HL-60 (cell line): ENCODE measurements at regions not wholly inside any gene's neighbourhood (a gene's known extent, or its start where the extent isn't known, plus 50 kb on each side); places are given as distances from the start of the nearest gene placed in this dataset.
"Not testable (repeated sequence)": the region's sequence is repeated elsewhere in the genome, so short reads cannot be mapped to it uniquely, and the experiment has no call there.

ENCODE experiments used
- DNase-seq, 2 experiments: peaks; one replicate each; pipeline ENCODE4 v3.0.0-alpha.2; 2010 to 2020; ENCODE audit warnings: low read depth in 1 of 2, low spot score in 1 of 2
- H3K27ac ChIP-seq: fragments of 250-450 bp; sonication (Bioruptor Pico); replicated peaks from 2 replicates; pipeline ENCODE4 v1.5.1; 2020; ENCODE audit warnings: mild to moderate bottlenecking, moderate library complexity
- H3K27me3 ChIP-seq: fragments of 250-450 bp; sonication (Bioruptor Pico); 2 replicates; pipeline ENCODE4 v1.5.1; 2021; ENCODE audit warnings: mild to moderate bottlenecking, moderate library complexity; ENCODE audit not compliant: insufficient read depth, poor library complexity, severe bottlenecking
- H3K4me3 ChIP-seq: replicated peaks from 2 replicates; pipeline ENCODE4 v1.5.1; 2011; ENCODE audit warnings: mild to moderate bottlenecking, control low read depth, low read length; ENCODE audit not compliant: insufficient read depth
- CTCF ChIP-seq: IDR thresholded peaks from one replicate; pipeline ENCODE4 v1.5.1; 2011; ENCODE audit warnings: low read length, control low read depth, inconsistent platforms; ENCODE audit not compliant: insufficient read depth
- GABPA ChIP-seq: IDR thresholded peaks from 2 replicates; pipeline ENCODE4 v1.6.1; 2012; ENCODE audit warnings: low read depth
- POLR2AphosphoS5 ChIP-seq: IDR thresholded peaks from 2 replicates; pipeline ENCODE4 v1.6.1; 2012; ENCODE audit warnings: low read depth
- REST ChIP-seq: IDR thresholded peaks from 2 replicates; pipeline ENCODE4 v1.6.1; 2012; ENCODE audit warnings: low read depth; ENCODE audit not compliant: insufficient replicate concordance
- SPI1 ChIP-seq: IDR thresholded peaks from 2 replicates; pipeline ENCODE4 v1.6.1; 2012; ENCODE audit warnings: low read depth, mild to moderate bottlenecking, borderline replicate concordance

- DNase-seq, result no peak
- Histone ChIP-seq H3K4me3 (no peak overlapping the region), H3K27ac (no peak overlapping the region), H3K27me3 (no peaks in the 10 kb centered on the region)
- no peak for TF ChIP-seq CTCF
- no peak for TF ChIP-seq GABPA
- TF ChIP-seq POLR2AphosphoS5, result no peak
- TF ChIP-seq REST, result no peak
- no peak for TF ChIP-seq SPI1
Observed at GRCh38 chr13:71291842-71292146, 575.2 kb downstream of the DACH1 start.

- DNase-seq, result peak; percentile 62 to 67
- Histone ChIP-seq H3K4me3 (peak overlapping the region; percentile 33), H3K27me3 (no peaks in the 10 kb centered on the region), H3K27ac (peak overlapping the region; percentile 40)
- TF ChIP-seq GABPA, result no peak
Observed at GRCh38 chr13:71290963-71291841, 575.8 kb downstream of the DACH1 start.

GRCh38 chr13:71289980-71290379, 577.0 kb downstream of the DACH1 start:
- not testable (repeated sequence) for H3K27ac ChIP-seq, H3K27me3 ChIP-seq, DNase-seq, H3K4me3 ChIP-seq

GRCh38 chr13:71285700-71286099, 581.3 kb downstream of the DACH1 start:
- Histone ChIP-seq H3K27me3 (peaks cover 2% of the 10 kb centered on the region), H3K4me3 (no peak overlapping the region), H3K27ac (no peak overlapping the region)
- DNase-seq, result no peak
- TF ChIP-seq REST (no peak), SPI1 (no peak), POLR2AphosphoS5 (no peak), GABPA (no peak), CTCF (no peak)

GRCh38 chr13:71278512-71278911, 588.5 kb downstream of the DACH1 start:
- H3K4me3 ChIP-seq, result no peak overlapping the region
- no peak overlapping the region for H3K27ac ChIP-seq
- no peak for TF ChIP-seq REST
- no peak for TF ChIP-seq POLR2AphosphoS5
- no peak for TF ChIP-seq CTCF
- no peak for TF ChIP-seq GABPA
- TF ChIP-seq SPI1, result no peak
- DNase-seq, result no peak
- no peaks in the 10 kb centered on the region for H3K27me3 ChIP-seq
